SK-N-SH (cell line): ENCODE measurements at regions not wholly inside any gene's neighbourhood (a gene's known extent, or its start where the extent isn't known, plus 50 kb on each side); places are given as distances from the start of the nearest gene placed in this dataset.

Experiments
- CTCF ChIA-PET: fragments of 300-600, 350-600 bp; formaldehyde crosslinking; extraction: SDS; loops from one replicate; lab custom pipeline; 2021; lab: Yijun Ruan, JAX
- POLR2A ChIA-PET: fragments of 350-600 bp; sonication (Branson Sonifier 250); formaldehyde crosslinking; extraction: SDS; loops from one replicate; lab custom pipeline; 2020; ENCODE audit warnings: antibody characterized with exemption, inconsistent platforms; lab: Yijun Ruan, JAX
- DNase-seq: peaks from one replicate; pipeline ENCODE4 v3.0.0; 2012
- H2AFZ ChIP-seq: fragments of 200-600 bp; sonication (generic); 2 replicates; pipeline ENCODE4 v1.8.1; 2016; ENCODE audit warnings: antibody characterized with exemption, mild to moderate bottlenecking, low read depth
- H3F3A ChIP-seq: fragments of 200-600 bp; sonication (generic); replicated peaks from 2 replicates; pipeline ENCODE3; 2016; ENCODE audit warnings: antibody characterized with exemption, mild to moderate bottlenecking; ENCODE audit not compliant: insufficient read depth
- H3K27ac ChIP-seq, 2 experiments: fragments of 200-500 bp in 1 of 2; fragments of 200-600 bp in 1 of 2; sonication (Bioruptor generic) in 1 of 2; sonication (generic), shearing (Covaris generic) in 1 of 2; 2 replicates each; pipeline versions ENCODE4 v1.5.1 to v1.6.1; 2014 to 2016; ENCODE audit warnings: low read depth in 2 of 2, inconsistent platforms in 1 of 2, low read length in 1 of 2, mild to moderate bottlenecking in 1 of 2, mixed read lengths in 1 of 2
- H3K27me3 ChIP-seq: fragments of 200-600 bp; sonication (generic), shearing (Covaris generic); 2 replicates; pipeline ENCODE4 v1.6.1; 2016; ENCODE audit warnings: mixed run types; ENCODE audit not compliant: insufficient read depth
- H3K36me3 ChIP-seq, 2 experiments: fragments of 200-500 bp in 1 of 2; fragments of 200-600 bp in 1 of 2; sonication (Bioruptor generic) in 1 of 2; sonication (generic) in 1 of 2; replicated peaks in 1 of 2; 2 replicates each; pipeline versions ENCODE3 to v1.5.1; 2014 to 2016; ENCODE audit warnings: low read length in 1 of 2, mild to moderate bottlenecking in 1 of 2; ENCODE audit not compliant: insufficient read depth in 2 of 2, control insufficient read depth in 1 of 2
- H3K4me1 ChIP-seq, 2 experiments: fragments of 200-500 bp in 1 of 2; fragments of 200-600 bp in 1 of 2; sonication (Bioruptor generic) in 1 of 2; sonication (generic), shearing (Covaris generic) in 1 of 2; 2 replicates each; pipeline versions ENCODE4 v1.5.1 to v1.6.1; 2014 to 2016; ENCODE audit warnings: low read depth in 1 of 2, low read length in 1 of 2, mixed run types in 1 of 2; ENCODE audit not compliant: insufficient read depth in 2 of 2, control insufficient read depth in 1 of 2
- H3K4me2 ChIP-seq: fragments of 200-600 bp; sonication (generic), shearing (Covaris generic); 2 replicates; pipeline ENCODE4 v1.6.1; 2017; ENCODE audit warnings: mixed run types
- H3K4me3 ChIP-seq, 2 experiments: fragments of 200-500 bp in 1 of 2; fragments of 200-600 bp in 1 of 2; sonication (Bioruptor generic) in 1 of 2; sonication (generic), shearing (Covaris generic) in 1 of 2; 2 replicates each; pipeline versions ENCODE4 v1.5.1 to v1.8.1; 2014 to 2016; ENCODE audit warnings: low read depth in 2 of 2, inconsistent platforms in 1 of 2, low read length in 1 of 2, mild to moderate bottlenecking in 1 of 2, mixed read lengths in 1 of 2, moderate library complexity in 1 of 2
- H3K79me2 ChIP-seq: fragments of 200-600 bp; sonication (generic); 2 replicates; pipeline ENCODE4 v1.8.1; 2017; ENCODE audit warnings: mild to moderate bottlenecking; ENCODE audit not compliant: insufficient read depth
- H3K9ac ChIP-seq: fragments of 200-600 bp; sonication (generic); 2 replicates; pipeline ENCODE4 v1.6.1; 2017; ENCODE audit warnings: mixed run types
- H3K9me2 ChIP-seq: fragments of 200-600 bp; sonication (generic); 2 replicates; pipeline ENCODE4 v1.6.1; 2017; ENCODE audit warnings: mixed run types
- H3K9me3 ChIP-seq: fragments of 200-600 bp; sonication (generic); 2 replicates; pipeline ENCODE4 v1.6.1; 2017; ENCODE audit warnings: mixed run types, mild to moderate bottlenecking, moderate library complexity
- H4K20me1 ChIP-seq: fragments of 200-600 bp; sonication (generic); 2 replicates; pipeline ENCODE4 v1.6.1; 2017; ENCODE audit warnings: mild to moderate bottlenecking, mixed run types; ENCODE audit not compliant: insufficient read depth
- CHD2 ChIP-seq: fragments of 150-350 bp; IDR thresholded peaks from 2 replicates; pipeline ENCODE4 v1.6.1; 2018; ENCODE audit warnings: low read length; ENCODE audit not compliant: partially characterized antibody
- CTCF ChIP-seq: fragments of 200-600 bp; sonication (generic); IDR thresholded peaks from 2 replicates; pipeline ENCODE4 v1.6.1; 2017; ENCODE audit warnings: antibody characterized with exemption, mild to moderate bottlenecking, moderate library complexity
- EP300 ChIP-seq, 2 experiments: IDR thresholded peaks; 2 replicates each; pipeline versions ENCODE4 v1.4.0 to v1.6.1; 2012; ENCODE audit warnings: borderline replicate concordance in 1 of 2, low read depth in 1 of 2, low read length in 1 of 2
- EZH2phosphoT487 ChIP-seq: fragments of 200-600 bp; sonication (generic); IDR thresholded peaks from 2 replicates; pipeline ENCODE4 v1.6.1; 2017; ENCODE audit warnings: low read depth, mixed run types, mild to moderate bottlenecking, antibody characterized with exemption, moderate library complexity, borderline replicate concordance
- FOXJ3 ChIP-seq: sonication (generic); formaldehyde crosslinking; IDR thresholded peaks from 2 replicates; pipeline ENCODE4 v1.5.1; 2020; ENCODE audit warnings: mild to moderate bottlenecking, missing genetic modification reagents
- FOXM1 ChIP-seq: IDR thresholded peaks from 2 replicates; pipeline ENCODE4 v1.4.0; 2012; ENCODE audit warnings: low read depth, mild to moderate bottlenecking
- GATA2 ChIP-seq: sonication (generic); formaldehyde crosslinking; IDR thresholded peaks from 2 replicates; pipeline ENCODE4 v1.5.0; 2020; ENCODE audit warnings: mild to moderate bottlenecking, missing genetic modification reagents
- IRF3 ChIP-seq: fragments of 150-350 bp; IDR thresholded peaks from 2 replicates; pipeline ENCODE4 v1.6.1; 2016; ENCODE audit warnings: mild to moderate bottlenecking, low read depth, low read length
- MEF2A ChIP-seq: IDR thresholded peaks from 2 replicates; pipeline ENCODE4 v1.4.0; 2012; ENCODE audit warnings: low read depth, borderline replicate concordance
- NFIC ChIP-seq: IDR thresholded peaks from 2 replicates; pipeline ENCODE4 v1.4.0; 2012; ENCODE audit warnings: borderline replicate concordance
- NRF1 ChIP-seq: IDR thresholded peaks from 2 replicates; pipeline ENCODE4 v1.6.1; 2012; ENCODE audit warnings: low read depth, mild to moderate bottlenecking, low read length
- POLR2AphosphoS5 ChIP-seq: IDR thresholded peaks from 2 replicates; pipeline ENCODE4 v1.6.1; 2012; ENCODE audit warnings: low read depth, low read length
- RCOR1 ChIP-seq: fragments of 150-350 bp; IDR thresholded peaks from 2 replicates; pipeline ENCODE4 v1.6.1; 2017; ENCODE audit warnings: antibody characterized with exemption, low read length
- RFX5 ChIP-seq: IDR thresholded peaks from 2 replicates; pipeline ENCODE4 v1.6.1; 2012; ENCODE audit warnings: mild to moderate bottlenecking, improper control_type of control experiment, low read length
- RXRA ChIP-seq: IDR thresholded peaks from 2 replicates; pipeline ENCODE4 v1.4.0; 2012; ENCODE audit warnings: low read depth, mild to moderate bottlenecking, borderline replicate concordance
- SIN3A ChIP-seq: IDR thresholded peaks from 2 replicates; pipeline ENCODE4 v1.6.1; 2012; ENCODE audit warnings: low read depth, mild to moderate bottlenecking, low read length, moderate library complexity, borderline replicate concordance
- SMC3 ChIP-seq: IDR thresholded peaks from 2 replicates; pipeline ENCODE4 v1.6.1; 2012; ENCODE audit warnings: low read depth, low read length, improper control_type of control experiment
- TCF12 ChIP-seq: IDR thresholded peaks from 2 replicates; pipeline ENCODE4 v1.4.0; 2012
- TEAD4 ChIP-seq: IDR thresholded peaks from 2 replicates; pipeline ENCODE4 v1.4.0; 2012; ENCODE audit warnings: mild to moderate bottlenecking, borderline replicate concordance; ENCODE audit not compliant: insufficient read depth
- USF2 ChIP-seq: fragments of 150-350 bp; IDR thresholded peaks from 2 replicates; pipeline ENCODE4 v1.6.1; 2017; ENCODE audit warnings: antibody characterized with exemption, low read length, low read depth, borderline replicate concordance
- YY1 ChIP-seq: IDR thresholded peaks from 2 replicates; pipeline ENCODE4 v1.4.0; 2012; ENCODE audit warnings: low read depth, mild to moderate bottlenecking
- WGBS: methylation state at CpG from one replicate; pipeline ENCODE4 v1.1.6; 2017; ENCODE audit warnings: low lambda C conversion rate; 5-methylcytosine and 5-hydroxymethylcytosine counted together

GRCh38 chr4:96637971-96638412 is 798.1 kb downstream of the PDHA2 start:
- Histone ChIP-seq H4K20me1 (no peaks in the 10 kb centered on the region), H2AFZ (no peak overlapping the region), H3K9ac (no peak overlapping the region), H3K79me2 (no peaks in the 10 kb centered on the region), H3K4me2 (no peak overlapping the region), H3K9me2 (no peaks in the 10 kb centered on the region), H3K4me1 (no peaks in the 10 kb centered on the region), H3K36me3 (no peaks in the 10 kb centered on the region), H3K9me3 (no peaks in the 10 kb centered on the region), H3K4me3 (no peak overlapping the region), H3K27me3 (no peaks in the 10 kb centered on the region), H3F3A (no peaks in the 10 kb centered on the region), H3K27ac (no peak overlapping the region)
- no peak for DNase-seq
- TF ChIP-seq MEF2A, result no peak
- no peak for TF ChIP-seq TEAD4
- no peak for TF ChIP-seq TCF12
- CTCF ChIA-PET, result no interaction called here
- POLR2A ChIA-PET, result no interaction called here
- WGBS, result 54% methylated on average over 1 of the region's 1 CpG

GRCh38 chr4:96639932-96640331 is 800.0 kb downstream of the PDHA2 start:
- ChIA-PET POLR2A (no interaction called here), CTCF (interaction anchor here (1.1 to 1.2 kb wide), 2 partner anchors 10 kb away, joined by 3 read pairs; no protein-coding TSS in a partner anchor)
- H3K27ac ChIP-seq, result no peak overlapping the region
- H3K9ac ChIP-seq, result no peak overlapping the region
- H3K4me2 ChIP-seq, result no peak overlapping the region
- H3K27me3 ChIP-seq, result no peaks in the 10 kb centered on the region
- H4K20me1 ChIP-seq, result no peaks in the 10 kb centered on the region
- H3K9me3 ChIP-seq, result no peaks in the 10 kb centered on the region
- TF ChIP-seq GATA2 (CRISPR knock-in tag), result no peak
- TF ChIP-seq SMC3, result no peak
- no peak for TF ChIP-seq RCOR1
- TF ChIP-seq NRF1, result no peak
- TF ChIP-seq YY1, result no peak
- no peak for TF ChIP-seq RFX5
- TF ChIP-seq CTCF, result no peak
- no peak for TF ChIP-seq FOXJ3
- no peak for TF ChIP-seq EP300 (IDR thresholded peaks at IDR 0.05; ENCODE audit: borderline replicate concordance in 1 of 2, low read depth in 1 of 2, low read length in 1 of 2)
- no peak for TF ChIP-seq NFIC
- TF ChIP-seq, all 33 proteins: peak for 0
- Histone ChIP-seq H3K4me1 (no peaks in the 10 kb centered on the region), H2AFZ (no peak overlapping the region), H3F3A (no peaks in the 10 kb centered on the region), H3K4me3 (no peak overlapping the region), H3K79me2 (no peaks in the 10 kb centered on the region), H3K36me3 (no peaks in the 10 kb centered on the region), H3K9me2 (no peaks in the 10 kb centered on the region)
- DNase-seq, result no peak

- H3F3A ChIP-seq, result no peaks in the 10 kb centered on the region
- no peak for TF ChIP-seq SIN3A
- no peak for TF ChIP-seq FOXM1
- no peak for TF ChIP-seq TEAD4
- no peak for TF ChIP-seq USF2
- TF ChIP-seq POLR2AphosphoS5, result no peak
- no peak for TF ChIP-seq MEF2A
- TF ChIP-seq EZH2phosphoT487, result no peak
- TF ChIP-seq IRF3, result no peak
- no peak for TF ChIP-seq RXRA
- TF ChIP-seq CHD2, result no peak
- no peak for TF ChIP-seq TCF12
- no peaks in the 10 kb centered on the region for H3K4me1 ChIP-seq
- H3K36me3 ChIP-seq, result no peaks in the 10 kb centered on the region
- POLR2A ChIA-PET, result no interaction called here
- no peaks in the 10 kb centered on the region for H4K20me1 ChIP-seq
- no peak for DNase-seq
- CTCF ChIA-PET, result interaction anchor here (0.9 kb wide), 1 partner anchor 11 kb away, joined by 3 read pairs; no protein-coding TSS in a partner anchor
- H3K9me2 ChIP-seq, result no peaks in the 10 kb centered on the region
- no peaks in the 10 kb centered on the region for H3K9me3 ChIP-seq
- no peak overlapping the region for H3K27ac ChIP-seq
- H3K9ac ChIP-seq, result no peak overlapping the region
- H2AFZ ChIP-seq, result no peak overlapping the region
- H3K4me2 ChIP-seq, result no peak overlapping the region
- WGBS, result 65% methylated on average over 2 of the region's 2 CpGs
- no peaks in the 10 kb centered on the region for H3K79me2 ChIP-seq
- no peaks in the 10 kb centered on the region for H3K27me3 ChIP-seq
- no peak overlapping the region for H3K4me3 ChIP-seq
Measured at GRCh38 chr4:96642490-96642889, 802.6 kb downstream of the PDHA2 start.
